ENCODE measurements at regions not wholly inside any gene's neighbourhood (a gene's known extent, or its start where the extent isn't known, plus 50 kb on each side); places are given as distances from the start of the nearest gene placed in this dataset.
A peak's percentile ranks its signal among the peaks of the same experiment; 100 is the strongest.
"Not testable (repeated sequence)": the region's sequence is repeated elsewhere in the genome, so short reads cannot be mapped to it uniquely, and the experiment has no call there.

GRCh38 chr6:84870672-84871071 lies 106.3 kb upstream of the TBX18 start:
- Histone ChIP-seq H3K27me3 (ENCODE audit: control insufficient read depth in 5 of 5, insufficient read depth in 4 of 5, low read length in 5 of 5) (no peaks in the 10 kb centered on the region), H3K4me1 (ENCODE audit: control insufficient read depth in 5 of 5, insufficient read depth in 5 of 5, low read length in 5 of 5) (peaks cover 0 to 11% (median 0%) of the 10 kb centered on the region in 5 donors), H3K9ac (ENCODE audit: low read length in 5 of 5) (no peak overlapping the region), H3K4me3 (ENCODE audit: low read depth in 1 of 5, low read length in 5 of 5) (no peak overlapping the region), H3K27ac (ENCODE audit: low read depth, low read length) (no peak overlapping the region), H3K9me3 (ENCODE audit: control insufficient read depth in 5 of 5, low read length in 5 of 5) (no peaks in the 10 kb centered on the region), H3K36me3 (ENCODE audit: control insufficient read depth in 5 of 5, insufficient read depth in 5 of 5, low read length in 5 of 5) (no peaks in the 10 kb centered on the region)

- Histone ChIP-seq H3K9ac (ENCODE audit: low read length in 5 of 5) (no peak overlapping the region), H3K4me3 (ENCODE audit: low read depth in 1 of 5, low read length in 5 of 5) (no peak overlapping the region), H3K9me3 (ENCODE audit: control insufficient read depth in 5 of 5, low read length in 5 of 5) (no peaks in the 10 kb centered on the region), H3K27ac (ENCODE audit: low read depth, low read length) (no peak overlapping the region), H3K27me3 (ENCODE audit: control insufficient read depth in 5 of 5, insufficient read depth in 4 of 5, low read length in 5 of 5) (no peaks in the 10 kb centered on the region), H3K4me1 (ENCODE audit: control insufficient read depth in 5 of 5, insufficient read depth in 5 of 5, low read length in 5 of 5) (peaks cover 0 to 6% (median 0%) of the 10 kb centered on the region in 5 donors), H3K36me3 (ENCODE audit: control insufficient read depth in 5 of 5, insufficient read depth in 5 of 5, low read length in 5 of 5) (no peaks in the 10 kb centered on the region)
Measured at GRCh38 chr6:84868149-84868548, 103.8 kb upstream of the TBX18 start.

GRCh38 chr6:84867521-84867920 lies 103.1 kb upstream of the TBX18 start:
- no peaks in the 10 kb centered on the region for H3K9me3 ChIP-seq (ENCODE audit: control insufficient read depth in 5 of 5, low read length in 5 of 5)
- no peak overlapping the region for H3K9ac ChIP-seq (ENCODE audit: low read length in 5 of 5)
- peaks cover 0 to 2% (median 0%) of the 10 kb centered on the region in 5 donors for H3K4me1 ChIP-seq (ENCODE audit: control insufficient read depth in 5 of 5, insufficient read depth in 5 of 5, low read length in 5 of 5)
- H3K27ac ChIP-seq (ENCODE audit: low read depth, low read length): no peak overlapping the region
- no peak overlapping the region for H3K4me3 ChIP-seq (ENCODE audit: low read depth in 1 of 5, low read length in 5 of 5)
- H3K36me3 ChIP-seq (ENCODE audit: control insufficient read depth in 5 of 5, insufficient read depth in 5 of 5, low read length in 5 of 5): no peaks in the 10 kb centered on the region
- no peaks in the 10 kb centered on the region for H3K27me3 ChIP-seq (ENCODE audit: control insufficient read depth in 5 of 5, insufficient read depth in 4 of 5, low read length in 5 of 5)

GRCh38 chr6:84866715-84867114 lies 102.3 kb upstream of the TBX18 start:
- no peaks in the 10 kb centered on the region for H3K27me3 ChIP-seq (ENCODE audit: control insufficient read depth in 5 of 5, insufficient read depth in 4 of 5, low read length in 5 of 5)
- H3K4me3 ChIP-seq (ENCODE audit: low read depth in 1 of 5, low read length in 5 of 5): no peak overlapping the region
- H3K4me1 ChIP-seq (ENCODE audit: control insufficient read depth in 5 of 5, insufficient read depth in 5 of 5, low read length in 5 of 5): no peaks in the 10 kb centered on the region
- H3K9ac ChIP-seq (ENCODE audit: low read length in 5 of 5): no peak overlapping the region
- H3K9me3 ChIP-seq (ENCODE audit: control insufficient read depth in 5 of 5, low read length in 5 of 5): no peaks in the 10 kb centered on the region
- H3K36me3 ChIP-seq (ENCODE audit: control insufficient read depth in 5 of 5, insufficient read depth in 5 of 5, low read length in 5 of 5): no peaks in the 10 kb centered on the region
- no peak overlapping the region for H3K27ac ChIP-seq (ENCODE audit: low read depth, low read length)

GRCh38 chr6:84865372-84865771 lies 101.0 kb upstream of the TBX18 start:
- not testable (repeated sequence) for H3K4me3 ChIP-seq (ENCODE audit: low read depth in 1 of 5, low read length in 5 of 5); H3K36me3 ChIP-seq (ENCODE audit: control insufficient read depth in 5 of 5, insufficient read depth in 5 of 5, low read length in 5 of 5); H3K9me3 ChIP-seq (ENCODE audit: control insufficient read depth in 5 of 5, low read length in 5 of 5); H3K27ac ChIP-seq (ENCODE audit: low read depth, low read length); H3K9ac ChIP-seq (ENCODE audit: low read length in 5 of 5); H3K27me3 ChIP-seq (ENCODE audit: control insufficient read depth in 5 of 5, insufficient read depth in 4 of 5, low read length in 5 of 5); H3K4me1 ChIP-seq (ENCODE audit: control insufficient read depth in 5 of 5, insufficient read depth in 5 of 5, low read length in 5 of 5)

- no peaks in the 10 kb centered on the region for H3K36me3 ChIP-seq (ENCODE audit: control insufficient read depth in 5 of 5, insufficient read depth in 5 of 5, low read length in 5 of 5)
- H3K9ac ChIP-seq (ENCODE audit: low read length in 5 of 5): no peak overlapping the region
- peaks cover 0 to 10% (median 5%) of the 10 kb centered on the region in 5 donors for H3K4me1 ChIP-seq (ENCODE audit: control insufficient read depth in 5 of 5, insufficient read depth in 5 of 5, low read length in 5 of 5)
- H3K27me3 ChIP-seq (ENCODE audit: control insufficient read depth in 5 of 5, insufficient read depth in 4 of 5, low read length in 5 of 5): no peaks in the 10 kb centered on the region
- H3K9me3 ChIP-seq (ENCODE audit: control insufficient read depth in 5 of 5, low read length in 5 of 5): no peaks in the 10 kb centered on the region
- no peak overlapping the region for H3K27ac ChIP-seq (ENCODE audit: low read depth, low read length)
- H3K4me3 ChIP-seq (ENCODE audit: low read depth in 1 of 5, low read length in 5 of 5): no peak overlapping the region
Measured at GRCh38 chr6:84862843-84863242, 98.4 kb upstream of the TBX18 start.

GRCh38 chr6:84860920-84861319 lies 96.5 kb upstream of the TBX18 start:
- Histone ChIP-seq H3K9me3 (ENCODE audit: control insufficient read depth in 5 of 5, low read length in 5 of 5) (no peaks in the 10 kb centered on the region), H3K4me3 (ENCODE audit: low read depth in 1 of 5, low read length in 5 of 5) (no peak overlapping the region)

GRCh38 chr6:84860509-84860908 lies 96.1 kb upstream of the TBX18 start:
- no peak overlapping the region for H3K9ac ChIP-seq (ENCODE audit: low read length in 5 of 5)
- no peak overlapping the region for H3K4me3 ChIP-seq (ENCODE audit: low read depth in 1 of 5, low read length in 5 of 5)
- peak overlapping the region; percentile 66 for H3K27ac ChIP-seq (ENCODE audit: low read depth, low read length)
- H3K36me3 ChIP-seq (ENCODE audit: control insufficient read depth in 5 of 5, insufficient read depth in 5 of 5, low read length in 5 of 5): no peaks in the 10 kb centered on the region
- H3K27me3 ChIP-seq (ENCODE audit: control insufficient read depth in 5 of 5, insufficient read depth in 4 of 5, low read length in 5 of 5): no peaks in the 10 kb centered on the region
- H3K4me1 ChIP-seq (ENCODE audit: control insufficient read depth in 5 of 5, insufficient read depth in 5 of 5, low read length in 5 of 5): peaks cover 0 to 10% (median 5%) of the 10 kb centered on the region in 5 donors
- no peaks in the 10 kb centered on the region for H3K9me3 ChIP-seq (ENCODE audit: control insufficient read depth in 5 of 5, low read length in 5 of 5)

More at GRCh38 chr6:84860920-84861319, 96.5 kb upstream of the TBX18 start:
- no peaks in the 10 kb centered on the region for H3K27me3 ChIP-seq (ENCODE audit: control insufficient read depth in 5 of 5, insufficient read depth in 4 of 5, low read length in 5 of 5)
- peak overlapping the region; percentile 66 for H3K27ac ChIP-seq (ENCODE audit: low read depth, low read length)
- no peak overlapping the region for H3K9ac ChIP-seq (ENCODE audit: low read length in 5 of 5)
- H3K36me3 ChIP-seq (ENCODE audit: control insufficient read depth in 5 of 5, insufficient read depth in 5 of 5, low read length in 5 of 5): no peaks in the 10 kb centered on the region
- H3K4me1 ChIP-seq (ENCODE audit: control insufficient read depth in 5 of 5, insufficient read depth in 5 of 5, low read length in 5 of 5): peaks cover 0 to 10% (median 5%) of the 10 kb centered on the region in 5 donors

GRCh38 chr6:84854811-84855400 lies 90.5 kb upstream of the TBX18 start:
- H3K9me3 ChIP-seq (ENCODE audit: control insufficient read depth in 5 of 5, low read length in 5 of 5): no peaks in the 10 kb centered on the region
- no peak overlapping the region for H3K9ac ChIP-seq (ENCODE audit: low read length in 5 of 5)
- H3K36me3 ChIP-seq (ENCODE audit: control insufficient read depth in 5 of 5, insufficient read depth in 5 of 5, low read length in 5 of 5): no peaks in the 10 kb centered on the region
- H3K27me3 ChIP-seq (ENCODE audit: control insufficient read depth in 5 of 5, insufficient read depth in 4 of 5, low read length in 5 of 5): no peaks in the 10 kb centered on the region
- no peak overlapping the region for H3K27ac ChIP-seq (ENCODE audit: low read depth, low read length)
- H3K4me1 ChIP-seq (ENCODE audit: control insufficient read depth in 5 of 5, insufficient read depth in 5 of 5, low read length in 5 of 5): peaks cover 0 to 6% (median 0%) of the 10 kb centered on the region in 5 donors
- no peak overlapping the region for H3K4me3 ChIP-seq (ENCODE audit: low read depth in 1 of 5, low read length in 5 of 5)

- no peak overlapping the region for H3K9ac ChIP-seq (ENCODE audit: low read length in 5 of 5)
- H3K27ac ChIP-seq (ENCODE audit: low read depth, low read length): no peak overlapping the region
- H3K36me3 ChIP-seq (ENCODE audit: control insufficient read depth in 5 of 5, insufficient read depth in 5 of 5, low read length in 5 of 5): no peaks in the 10 kb centered on the region
- H3K27me3 ChIP-seq (ENCODE audit: control insufficient read depth in 5 of 5, insufficient read depth in 4 of 5, low read length in 5 of 5): no peaks in the 10 kb centered on the region
- peaks cover 0 to 6% (median 0%) of the 10 kb centered on the region in 5 donors for H3K4me1 ChIP-seq (ENCODE audit: control insufficient read depth in 5 of 5, insufficient read depth in 5 of 5, low read length in 5 of 5)
- no peak overlapping the region for H3K4me3 ChIP-seq (ENCODE audit: low read depth in 1 of 5, low read length in 5 of 5)
- H3K9me3 ChIP-seq (ENCODE audit: control insufficient read depth in 5 of 5, low read length in 5 of 5): no peaks in the 10 kb centered on the region
Measured at GRCh38 chr6:84853901-84854300, 89.5 kb upstream of the TBX18 start.

Data from subcutaneous abdominal adipose tissue (tissue), 5 donors.